BJ (cell line): ENCODE measurements at regions not wholly inside any gene's neighbourhood (a gene's known extent, or its start where the extent isn't known, plus 50 kb on each side); places are given as distances from the start of the nearest gene placed in this dataset.

Source experiments
- CTCF ChIA-PET: fragments of 350-600 bp; formaldehyde crosslinking; extraction: SDS; loops from one replicate; lab custom pipeline; 2021; ENCODE audit warnings: antibody characterized with exemption, inconsistent platforms; lab: Yijun Ruan, JAX
- POLR2A ChIA-PET: fragments of 300-600 bp; sonication (Branson Sonifier 250); formaldehyde crosslinking; extraction: SDS; loops from one replicate; lab custom pipeline; 2021; ENCODE audit warnings: antibody characterized with exemption; lab: Charles Lee
- DNase-seq: peaks from one replicate; pipeline ENCODE4 v3.0.0-alpha.2; 2011; ENCODE audit warnings: low read depth
- H3K27me3 ChIP-seq: 2 replicates; pipeline ENCODE4 v1.6.0; 2011; ENCODE audit warnings: low read length; ENCODE audit not compliant: control insufficient read depth, insufficient read depth
- H3K36me3 ChIP-seq: 2 replicates; pipeline ENCODE4 v1.5.1; 2011; ENCODE audit warnings: low read length; ENCODE audit not compliant: control insufficient read depth, insufficient read depth
- H3K4me3 ChIP-seq: 2 replicates; pipeline ENCODE4 v1.5.1; 2011; ENCODE audit warnings: low read depth, mild to moderate bottlenecking, control low read depth, low read length
- TF ChIP-seq, protein P1 (sequence below): IDR thresholded peaks from 2 replicates; pipeline ENCODE4 v1.5.1; 2011; ENCODE audit warnings: low read depth, mild to moderate bottlenecking, control low read depth, inconsistent platforms, low read length, moderate library complexity; ENCODE audit not compliant: insufficient read depth

DNA sequence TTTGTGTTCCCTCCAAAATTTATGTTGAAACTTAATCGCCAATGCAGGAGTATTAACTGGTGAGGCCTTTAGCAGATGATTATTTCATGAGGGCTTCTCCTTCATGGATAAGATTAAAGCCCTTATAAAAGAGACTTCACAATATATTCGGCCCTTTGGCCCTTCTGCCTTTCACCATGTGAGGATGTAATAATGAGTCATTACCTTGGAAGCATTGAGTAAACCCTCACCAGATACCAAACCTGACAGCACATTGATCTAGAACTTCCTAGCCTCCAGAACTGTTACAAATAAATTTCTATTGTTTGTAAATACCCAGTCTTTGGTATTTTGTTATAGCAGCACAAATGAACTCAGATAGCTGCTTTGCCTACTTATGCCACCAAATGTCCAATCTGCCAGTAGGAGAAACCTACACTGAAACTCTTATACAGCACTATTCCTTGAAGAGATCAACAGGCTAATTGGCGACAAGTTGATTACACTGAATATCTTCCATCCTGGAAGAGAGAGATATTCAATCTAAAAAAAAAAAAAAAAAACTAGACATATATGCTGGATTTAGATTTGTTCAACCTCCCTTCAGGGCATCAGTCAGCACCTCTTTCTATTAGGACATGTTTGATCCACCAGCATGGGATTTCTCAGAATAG, 125.9 kb upstream of the COL5A2 start:
- Histone ChIP-seq H3K36me3 (no peaks in the 10 kb centered on the region), H3K27me3 (no peaks in the 10 kb centered on the region), H3K4me3 (no peak overlapping the region)
- POLR2A ChIA-PET: no interaction called here
- CTCF ChIA-PET: interaction anchor here (0.7 kb wide), 1 partner anchor 22 kb away, joined by 3 read pairs; no protein-coding TSS in a partner anchor
- TF ChIP-seq, protein P1, sequence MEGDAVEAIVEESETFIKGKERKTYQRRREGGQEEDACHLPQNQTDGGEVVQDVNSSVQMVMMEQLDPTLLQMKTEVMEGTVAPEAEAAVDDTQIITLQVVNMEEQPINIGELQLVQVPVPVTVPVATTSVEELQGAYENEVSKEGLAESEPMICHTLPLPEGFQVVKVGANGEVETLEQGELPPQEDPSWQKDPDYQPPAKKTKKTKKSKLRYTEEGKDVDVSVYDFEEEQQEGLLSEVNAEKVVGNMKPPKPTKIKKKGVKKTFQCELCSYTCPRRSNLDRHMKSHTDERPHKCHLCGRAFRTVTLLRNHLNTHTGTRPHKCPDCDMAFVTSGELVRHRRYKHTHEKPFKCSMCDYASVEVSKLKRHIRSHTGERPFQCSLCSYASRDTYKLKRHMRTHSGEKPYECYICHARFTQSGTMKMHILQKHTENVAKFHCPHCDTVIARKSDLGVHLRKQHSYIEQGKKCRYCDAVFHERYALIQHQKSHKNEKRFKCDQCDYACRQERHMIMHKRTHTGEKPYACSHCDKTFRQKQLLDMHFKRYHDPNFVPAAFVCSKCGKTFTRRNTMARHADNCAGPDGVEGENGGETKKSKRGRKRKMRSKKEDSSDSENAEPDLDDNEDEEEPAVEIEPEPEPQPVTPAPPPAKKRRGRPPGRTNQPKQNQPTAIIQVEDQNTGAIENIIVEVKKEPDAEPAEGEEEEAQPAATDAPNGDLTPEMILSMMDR: no peak
- DNase-seq: no peak

DNA sequence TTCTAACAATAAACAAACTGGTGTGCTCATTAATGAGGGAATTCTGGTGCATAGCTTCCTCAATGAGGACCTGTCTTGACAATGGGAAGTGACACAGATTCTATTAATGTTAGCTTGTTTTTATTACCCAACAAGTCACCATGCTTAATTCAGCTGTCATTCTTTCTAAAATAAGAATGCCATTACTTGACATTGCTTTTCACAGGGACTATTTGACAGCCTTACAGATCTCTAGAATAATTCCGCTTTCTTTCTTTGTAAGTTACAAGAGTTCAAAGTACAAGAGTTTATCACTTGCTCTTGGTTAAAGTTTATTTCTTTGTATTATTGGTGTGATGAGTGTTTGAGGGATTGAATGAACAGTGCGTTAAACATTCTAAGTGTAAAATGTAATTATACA, 127.0 kb upstream of the COL5A2 start:
- no peak for DNase-seq
- Histone ChIP-seq H3K27me3 (no peaks in the 10 kb centered on the region), H3K4me3 (no peak overlapping the region), H3K36me3 (no peaks in the 10 kb centered on the region)
- ChIA-PET POLR2A (no interaction called here), CTCF (interaction anchor here (0.6 kb wide), 1 partner anchor 781 kb away, joined by 3 read pairs; no protein-coding TSS in a partner anchor)
- TF ChIP-seq, protein P1: no peak

DNA sequence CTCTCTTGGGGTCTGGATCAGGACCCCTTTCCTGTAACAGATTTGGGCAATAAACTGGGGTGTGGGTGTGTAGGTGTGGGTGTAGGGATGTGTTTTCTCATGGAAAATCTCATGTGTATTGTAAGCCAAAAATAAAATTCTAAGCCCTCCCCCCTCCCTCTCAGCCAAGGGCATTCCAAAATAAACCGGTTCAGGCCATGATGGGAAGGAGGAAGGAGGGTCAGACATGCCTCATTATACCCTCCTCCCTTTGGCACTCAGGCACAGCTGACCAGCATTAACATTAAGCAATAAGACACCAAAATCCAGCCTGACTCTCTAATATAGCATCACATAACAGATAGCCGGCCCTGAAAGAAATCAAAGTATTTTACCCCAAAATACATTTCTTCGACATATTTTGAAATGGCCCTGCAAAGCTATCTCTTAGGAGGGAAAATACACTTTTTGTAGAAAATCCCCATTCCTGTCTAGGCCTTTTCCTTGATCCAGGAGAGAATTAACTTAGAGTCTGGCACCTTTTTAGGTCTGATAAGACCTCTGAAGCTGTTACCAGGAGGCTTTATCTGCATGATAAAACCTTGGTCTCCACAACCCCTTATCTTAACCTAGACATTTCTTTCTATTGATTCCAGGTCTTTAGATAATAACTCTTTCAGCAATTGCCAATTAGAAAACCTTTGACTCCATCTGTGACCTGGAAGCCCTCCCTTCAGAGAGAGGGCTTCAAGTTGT, 128.7 kb upstream of the COL5A2 start:
- no peak for DNase-seq
- no peaks in the 10 kb centered on the region for H3K27me3 ChIP-seq
- POLR2A ChIA-PET: no interaction called here
- no peaks in the 10 kb centered on the region for H3K36me3 ChIP-seq
- TF ChIP-seq, protein P1: no peak
- no peak overlapping the region for H3K4me3 ChIP-seq
- CTCF ChIA-PET: interaction anchor here (0.6 kb wide), 1 partner anchor 20 kb away, joined by 3 read pairs; no protein-coding TSS in a partner anchor

DNA sequence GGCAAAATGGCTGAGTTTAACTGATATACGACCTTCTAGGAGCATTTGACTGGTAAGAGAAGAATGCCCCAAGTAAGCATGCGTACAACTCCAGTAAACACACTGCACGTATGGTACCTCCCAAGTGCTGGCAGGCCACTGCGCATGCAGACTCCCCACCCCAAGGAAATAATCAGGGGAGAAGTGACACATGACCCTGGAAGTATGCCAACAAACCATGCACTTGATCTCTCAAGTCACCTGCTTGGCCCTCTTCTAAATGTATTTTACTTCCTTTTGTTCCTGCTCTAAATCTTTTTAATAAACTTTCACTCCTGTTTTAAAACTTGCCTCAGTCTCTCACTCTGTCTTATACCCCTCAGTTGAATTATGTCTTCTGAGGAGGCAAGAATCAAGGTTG, 129.8 kb upstream of the COL5A2 start:
- no peak for DNase-seq
- Histone ChIP-seq H3K27me3 (no peaks in the 10 kb centered on the region), H3K36me3 (no peaks in the 10 kb centered on the region), H3K4me3 (no peak overlapping the region)
- ChIA-PET CTCF (no interaction called here), POLR2A (no interaction called here)
- TF ChIP-seq, protein P1: no peak

DNA sequence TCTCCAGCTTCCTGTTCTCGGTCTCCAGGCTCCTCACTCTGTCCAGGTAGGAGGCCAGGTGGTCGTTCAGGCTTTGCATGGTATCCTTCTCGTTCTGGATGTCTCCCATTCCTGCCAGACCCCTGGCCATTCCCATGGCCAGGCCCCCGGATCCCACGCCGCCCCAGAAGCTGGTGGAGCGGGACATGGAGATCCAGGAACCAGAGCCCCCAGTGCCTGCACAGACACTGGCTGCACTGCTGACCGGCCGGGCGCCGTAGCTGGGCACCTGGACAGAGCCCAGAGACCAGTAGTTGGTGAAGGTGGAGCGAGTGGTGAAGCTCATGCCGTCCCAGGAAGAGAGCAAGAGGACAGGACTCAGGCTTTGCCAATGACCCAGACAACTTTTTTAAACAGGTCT, 129.1 kb upstream of the WDR75 start:
- ChIA-PET CTCF (no interaction called here), POLR2A (no interaction called here)
- no peak overlapping the region for H3K4me3 ChIP-seq
- no peak for DNase-seq
- no peaks in the 10 kb centered on the region for H3K27me3 ChIP-seq
- no peaks in the 10 kb centered on the region for H3K36me3 ChIP-seq
- TF ChIP-seq, protein P1: no peak
